Progenitor cell of endocrine pancreas (in vitro differentiated cells): ENCODE measurements at regions not wholly inside any gene's neighbourhood (a gene's known extent, or its start where the extent isn't known, plus 50 kb on each side); places are given as distances from the start of the nearest gene placed in this dataset.

Experiments
- DNase-seq: peaks from one replicate; pipeline ENCODE4 v3.0.0; 2021; ENCODE audit warnings: low spot score; ENCODE audit not compliant: unreplicated experiment
- H3K27ac Mint-ChIP-seq: 2 replicates; pipeline ENCODE4 v1.8.0; 2021; ENCODE audit warnings: mild to moderate bottlenecking, moderate library complexity, mixed read lengths
- H3K27me3 Mint-ChIP-seq: 2 replicates; pipeline ENCODE4 v1.8.0; 2021; ENCODE audit warnings: mixed read lengths
- H3K36me3 Mint-ChIP-seq: 2 replicates; pipeline ENCODE4 v1.8.0; 2022; ENCODE audit warnings: mixed read lengths; ENCODE audit not compliant: insufficient read depth
- H3K4me1 Mint-ChIP-seq: 2 replicates; pipeline ENCODE4 v1.8.0; 2021; ENCODE audit warnings: low read depth, mixed read lengths
- H3K4me3 Mint-ChIP-seq: 2 replicates; pipeline ENCODE4 v1.8.0; 2021; ENCODE audit warnings: low read depth, mild to moderate bottlenecking, moderate library complexity, mixed read lengths
- H3K9me3 Mint-ChIP-seq: 2 replicates; pipeline ENCODE4 v1.8.0; 2021; ENCODE audit warnings: low read depth, mixed read lengths
- CTCF ChIP-seq: fragments of 200-600 bp; sonication (generic); IDR thresholded peaks from one replicate; pipeline ENCODE4 v1.5.0; 2021; ENCODE audit warnings: antibody characterized with exemption, mild to moderate bottlenecking; ENCODE audit not compliant: unreplicated experiment

GRCh38 chr2:111647359-111647758 is 236.6 kb downstream of the ANAPC1 start:
- Mint-ChIP-seq H3K4me3 (no peak overlapping the region), H3K27me3 (peaks cover 3% of the 10 kb centered on the region), H3K36me3 (peaks cover 1% of the 10 kb centered on the region), H3K27ac (no peak overlapping the region), H3K9me3 (peaks cover 12% of the 10 kb centered on the region), H3K4me1 (no peaks in the 10 kb centered on the region)
- DNase-seq = no peak
- TF ChIP-seq CTCF = no peak

- Mint-ChIP-seq H3K27ac (no peak overlapping the region), H3K9me3 (peaks cover 3% of the 10 kb centered on the region), H3K36me3 (no peaks in the 10 kb centered on the region), H3K27me3 (peaks cover 15% of the 10 kb centered on the region), H3K4me3 (no peak overlapping the region), H3K4me1 (peaks cover 6% of the 10 kb centered on the region)
- TF ChIP-seq CTCF = no peak
- DNase-seq = no peak
These were observed 232.0 kb downstream of the ANAPC1 start for GRCh38 chr2:111652038-111652437.

- Mint-ChIP-seq H3K4me1 (peaks cover 6% of the 10 kb centered on the region), H3K9me3 (no peaks in the 10 kb centered on the region), H3K27ac (no peak overlapping the region), H3K4me3 (no peak overlapping the region), H3K27me3 (peaks cover 22% of the 10 kb centered on the region), H3K36me3 (no peaks in the 10 kb centered on the region)
- DNase-seq = no peak
- TF ChIP-seq CTCF = no peak
These were observed 231.3 kb downstream of the ANAPC1 start for GRCh38 chr2:111652681-111653080.

GRCh38 chr2:111653103-111653624 is 230.8 kb downstream of the ANAPC1 start:
- TF ChIP-seq CTCF = no peak
- H3K4me1 Mint-ChIP-seq = peaks cover 6% of the 10 kb centered on the region
- H3K27me3 Mint-ChIP-seq = peaks cover 23% of the 10 kb centered on the region
- no peak overlapping the region for H3K4me3 Mint-ChIP-seq
- no peak for DNase-seq
- no peaks in the 10 kb centered on the region for H3K36me3 Mint-ChIP-seq
- H3K9me3 Mint-ChIP-seq = no peaks in the 10 kb centered on the region
- no peak overlapping the region for H3K27ac Mint-ChIP-seq

GRCh38 chr2:111653913-111654312 is 230.1 kb downstream of the ANAPC1 start:
- H3K4me1 Mint-ChIP-seq = peaks cover 6% of the 10 kb centered on the region
- no peak for TF ChIP-seq CTCF
- no peak overlapping the region for H3K27ac Mint-ChIP-seq
- H3K36me3 Mint-ChIP-seq = no peaks in the 10 kb centered on the region
- H3K4me3 Mint-ChIP-seq = no peak overlapping the region
- DNase-seq = no peak
- peaks cover 23% of the 10 kb centered on the region for H3K27me3 Mint-ChIP-seq
- H3K9me3 Mint-ChIP-seq = no peaks in the 10 kb centered on the region
